MM.1S (cell line): ENCODE measurements at regions not wholly inside any gene's neighbourhood (a gene's known extent, or its start where the extent isn't known, plus 50 kb on each side); places are given as distances from the start of the nearest gene placed in this dataset.

ENCODE experiments used
- CTCF ChIP-seq: fragments of 300-600 bp; sonication (generic); IDR thresholded peaks from 2 replicates; pipeline ENCODE4 v1.5.1; 2016; ENCODE audit warnings: antibody characterized with exemption, low read length, mixed read lengths
- EZH2phosphoT487 ChIP-seq: fragments of 300-600 bp; sonication (generic); IDR thresholded peaks from 2 replicates; pipeline ENCODE4 v1.6.1; 2018; ENCODE audit warnings: antibody characterized with exemption, low read length

- TF ChIP-seq CTCF (no peak), EZH2phosphoT487 (no peak)
Measured at GRCh38 chr7:57215423-57215822, 83.2 kb upstream of the ZNF479 start.
